C4-2B (cell line): ENCODE measurements at regions not wholly inside any gene's neighbourhood (a gene's known extent, or its start where the extent isn't known, plus 50 kb on each side); places are given as distances from the start of the nearest gene placed in this dataset.

Source experiments
- ZFX ChIP-seq: fragments of 450-650 bp; IDR thresholded peaks from 2 replicates; pipeline ENCODE4 v1.6.1; 2017
- TF ChIP-seq, protein P1 (sequence below): fragments of 450-650 bp; conservative IDR thresholded peaks from 2 replicates; pipeline ENCODE4 v1.5.1; 2017; ENCODE audit warnings: mild to moderate bottlenecking

DNA sequence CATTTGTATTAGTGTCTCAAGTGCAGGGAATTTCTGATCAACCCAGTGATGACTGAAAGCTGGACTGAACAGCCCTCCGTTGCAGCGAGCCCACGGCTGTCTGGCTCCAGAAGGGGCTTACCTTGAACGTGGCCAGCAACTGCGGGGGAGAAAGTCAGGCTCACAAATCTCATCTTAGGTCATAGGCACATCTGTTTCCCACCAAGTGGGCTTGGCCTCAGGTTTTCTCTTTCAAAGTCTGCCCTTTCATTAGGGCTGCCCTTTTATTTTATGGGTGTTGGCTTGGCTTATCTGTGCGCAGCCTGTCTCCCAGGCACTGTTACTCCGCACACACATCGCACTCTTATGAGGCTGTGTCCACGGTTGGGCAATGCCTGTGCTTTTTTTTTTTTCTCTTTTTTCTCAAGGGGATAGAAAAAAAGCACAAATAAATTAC is 178.0 kb downstream of the JCAD start:
- TF ChIP-seq, protein P1, sequence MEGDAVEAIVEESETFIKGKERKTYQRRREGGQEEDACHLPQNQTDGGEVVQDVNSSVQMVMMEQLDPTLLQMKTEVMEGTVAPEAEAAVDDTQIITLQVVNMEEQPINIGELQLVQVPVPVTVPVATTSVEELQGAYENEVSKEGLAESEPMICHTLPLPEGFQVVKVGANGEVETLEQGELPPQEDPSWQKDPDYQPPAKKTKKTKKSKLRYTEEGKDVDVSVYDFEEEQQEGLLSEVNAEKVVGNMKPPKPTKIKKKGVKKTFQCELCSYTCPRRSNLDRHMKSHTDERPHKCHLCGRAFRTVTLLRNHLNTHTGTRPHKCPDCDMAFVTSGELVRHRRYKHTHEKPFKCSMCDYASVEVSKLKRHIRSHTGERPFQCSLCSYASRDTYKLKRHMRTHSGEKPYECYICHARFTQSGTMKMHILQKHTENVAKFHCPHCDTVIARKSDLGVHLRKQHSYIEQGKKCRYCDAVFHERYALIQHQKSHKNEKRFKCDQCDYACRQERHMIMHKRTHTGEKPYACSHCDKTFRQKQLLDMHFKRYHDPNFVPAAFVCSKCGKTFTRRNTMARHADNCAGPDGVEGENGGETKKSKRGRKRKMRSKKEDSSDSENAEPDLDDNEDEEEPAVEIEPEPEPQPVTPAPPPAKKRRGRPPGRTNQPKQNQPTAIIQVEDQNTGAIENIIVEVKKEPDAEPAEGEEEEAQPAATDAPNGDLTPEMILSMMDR = no peak
- no peak for TF ChIP-seq ZFX
